SK-N-SH treated with all-trans-retinoic acid at 6 μM for 48 hours (cell line): ENCODE measurements at regions not wholly inside any gene's neighbourhood (a gene's known extent, or its start where the extent isn't known, plus 50 kb on each side); places are given as distances from the start of the nearest gene placed in this dataset.

Experiments used
- ARNTL ChIP-seq: fragments of 450-650 bp; formaldehyde crosslinking; IDR thresholded peaks from 2 replicates; pipeline ENCODE4 v1.5.0; 2020; ENCODE audit warnings: low read depth, mild to moderate bottlenecking, moderate library complexity, borderline replicate concordance
- CREB5 ChIP-seq: fragments of 250-450 bp; sonication (Bioruptor Pico); IDR thresholded peaks from 2 replicates; pipeline ENCODE4 v1.5.1; 2020; ENCODE audit warnings: low read depth, mild to moderate bottlenecking, moderate library complexity
- GLIS3 ChIP-seq: fragments of 250-450 bp; sonication (Bioruptor Pico); IDR thresholded peaks from 2 replicates; pipeline ENCODE4 v1.5.0; 2020; ENCODE audit warnings: mild to moderate bottlenecking, moderate library complexity
- ISL1 ChIP-seq: fragments of 250-450 bp; sonication (Bioruptor Pico); IDR thresholded peaks from 2 replicates; pipeline ENCODE4 v2.1.2; 2022; ENCODE audit warnings: mild to moderate bottlenecking, moderate library complexity
- PPARA ChIP-seq: fragments of 250-450 bp; sonication (Bioruptor Pico); IDR thresholded peaks from 2 replicates; pipeline ENCODE4 v1.5.0; 2020; ENCODE audit warnings: mild to moderate bottlenecking, borderline replicate concordance
- RARB ChIP-seq: fragments of 250-450 bp; sonication (Bioruptor Pico); IDR thresholded peaks from 2 replicates; pipeline ENCODE4 v1.8.0; 2021; ENCODE audit warnings: mild to moderate bottlenecking, moderate library complexity
- SNAI2 ChIP-seq: fragments of 250-450 bp; sonication (Bioruptor Pico); IDR thresholded peaks from 2 replicates; pipeline ENCODE4 v1.5.0; 2020; ENCODE audit warnings: mild to moderate bottlenecking, moderate library complexity
- TOX ChIP-seq: fragments of 250-450 bp; sonication (Bioruptor Pico); IDR thresholded peaks from 2 replicates; pipeline ENCODE4 v1.8.0; 2021; ENCODE audit warnings: mild to moderate bottlenecking, moderate library complexity, borderline replicate concordance
- ZFP3 ChIP-seq: fragments of 250-450 bp; sonication (Bioruptor Pico); IDR thresholded peaks from 2 replicates; pipeline ENCODE4 v1.5.0; 2020; ENCODE audit warnings: mild to moderate bottlenecking, moderate library complexity
- ZFP30 ChIP-seq: fragments of 450-650 bp; formaldehyde crosslinking; IDR thresholded peaks from 2 replicates; pipeline ENCODE4 v1.5.0; 2022; ENCODE audit warnings: mild to moderate bottlenecking, moderate library complexity
- ZNF70 ChIP-seq: fragments of 450-650 bp; formaldehyde crosslinking; IDR thresholded peaks from 2 replicates; pipeline ENCODE4 v1.5.0; 2020; ENCODE audit warnings: mild to moderate bottlenecking, moderate library complexity
- TF ChIP-seq, protein P1 (sequence below): fragments of 250-450 bp; sonication (Bioruptor Pico); IDR thresholded peaks from 2 replicates; pipeline ENCODE4 v1.8.0; 2021; ENCODE audit warnings: low read depth, mild to moderate bottlenecking, moderate library complexity, borderline replicate concordance
- TF ChIP-seq, protein P2 (sequence below): fragments of 250-450 bp; sonication (Bioruptor Pico); IDR thresholded peaks from 2 replicates; pipeline ENCODE4 v1.5.1; 2021; ENCODE audit warnings: mild to moderate bottlenecking, moderate library complexity
- TF ChIP-seq, protein P3 (sequence below): fragments of 250-450 bp; sonication (Bioruptor Pico); IDR thresholded peaks from 2 replicates; pipeline ENCODE4 v1.8.0; 2020; ENCODE audit warnings: mild to moderate bottlenecking, moderate library complexity, borderline replicate concordance

DNA sequence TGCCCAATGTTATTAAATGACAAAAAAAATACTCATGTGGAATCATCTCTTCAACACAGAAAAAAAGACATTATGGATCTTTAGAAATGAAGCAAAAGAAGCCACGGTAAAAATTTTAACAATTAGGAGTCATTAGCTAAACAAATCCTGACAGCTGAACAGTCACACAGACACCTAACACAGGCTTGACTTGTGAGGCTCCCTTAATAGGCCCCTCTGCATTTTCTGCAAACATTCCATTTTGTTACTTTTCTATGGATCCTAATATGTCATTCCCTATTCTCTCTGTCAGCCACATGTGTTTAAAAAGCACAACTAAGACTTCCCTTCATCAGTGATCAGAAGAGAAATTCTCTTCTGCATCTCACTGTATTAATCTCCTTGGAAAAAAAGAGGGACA is 1331.5 kb downstream of the CDH8 start:
- TF ChIP-seq, protein P1, sequence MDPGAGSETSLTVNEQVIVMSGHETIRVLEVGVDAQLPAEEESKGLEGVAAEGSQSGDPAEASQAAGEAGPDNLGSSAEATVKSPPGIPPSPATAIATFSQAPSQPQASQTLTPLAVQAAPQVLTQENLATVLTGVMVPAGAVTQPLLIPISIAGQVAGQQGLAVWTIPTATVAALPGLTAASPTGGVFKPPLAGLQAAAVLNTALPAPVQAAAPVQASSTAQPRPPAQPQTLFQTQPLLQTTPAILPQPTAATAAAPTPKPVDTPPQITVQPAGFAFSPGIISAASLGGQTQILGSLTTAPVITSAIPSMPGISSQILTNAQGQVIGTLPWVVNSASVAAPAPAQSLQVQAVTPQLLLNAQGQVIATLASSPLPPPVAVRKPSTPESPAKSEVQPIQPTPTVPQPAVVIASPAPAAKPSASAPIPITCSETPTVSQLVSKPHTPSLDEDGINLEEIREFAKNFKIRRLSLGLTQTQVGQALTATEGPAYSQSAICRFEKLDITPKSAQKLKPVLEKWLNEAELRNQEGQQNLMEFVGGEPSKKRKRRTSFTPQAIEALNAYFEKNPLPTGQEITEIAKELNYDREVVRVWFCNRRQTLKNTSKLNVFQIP (CRISPR knock-in tag), result no peak
- TF ChIP-seq, protein P2, sequence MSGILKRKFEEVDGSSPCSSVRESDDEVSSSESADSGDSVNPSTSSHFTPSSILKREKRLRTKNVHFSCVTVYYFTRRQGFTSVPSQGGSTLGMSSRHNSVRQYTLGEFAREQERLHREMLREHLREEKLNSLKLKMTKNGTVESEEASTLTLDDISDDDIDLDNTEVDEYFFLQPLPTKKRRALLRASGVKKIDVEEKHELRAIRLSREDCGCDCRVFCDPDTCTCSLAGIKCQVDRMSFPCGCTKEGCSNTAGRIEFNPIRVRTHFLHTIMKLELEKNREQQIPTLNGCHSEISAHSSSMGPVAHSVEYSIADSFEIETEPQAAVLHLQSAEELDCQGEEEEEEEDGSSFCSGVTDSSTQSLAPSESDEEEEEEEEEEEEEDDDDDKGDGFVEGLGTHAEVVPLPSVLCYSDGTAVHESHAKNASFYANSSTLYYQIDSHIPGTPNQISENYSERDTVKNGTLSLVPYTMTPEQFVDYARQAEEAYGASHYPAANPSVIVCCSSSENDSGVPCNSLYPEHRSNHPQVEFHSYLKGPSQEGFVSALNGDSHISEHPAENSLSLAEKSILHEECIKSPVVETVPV (CRISPR knock-in tag), result no peak
- TF ChIP-seq ZFP30 (CRISPR knock-in tag) (no peak), ZFP3 (CRISPR knock-in tag) (no peak), RARB (no peak), CREB5 (CRISPR knock-in tag) (no peak), ZNF70 (no peak), ARNTL (CRISPR knock-in tag) (no peak), TOX (CRISPR knock-in tag) (no peak), GLIS3 (no peak), SNAI2 (CRISPR knock-in tag) (no peak), ISL1 (CRISPR knock-in tag) (no peak), PPARA (no peak)
- TF ChIP-seq, protein P3, sequence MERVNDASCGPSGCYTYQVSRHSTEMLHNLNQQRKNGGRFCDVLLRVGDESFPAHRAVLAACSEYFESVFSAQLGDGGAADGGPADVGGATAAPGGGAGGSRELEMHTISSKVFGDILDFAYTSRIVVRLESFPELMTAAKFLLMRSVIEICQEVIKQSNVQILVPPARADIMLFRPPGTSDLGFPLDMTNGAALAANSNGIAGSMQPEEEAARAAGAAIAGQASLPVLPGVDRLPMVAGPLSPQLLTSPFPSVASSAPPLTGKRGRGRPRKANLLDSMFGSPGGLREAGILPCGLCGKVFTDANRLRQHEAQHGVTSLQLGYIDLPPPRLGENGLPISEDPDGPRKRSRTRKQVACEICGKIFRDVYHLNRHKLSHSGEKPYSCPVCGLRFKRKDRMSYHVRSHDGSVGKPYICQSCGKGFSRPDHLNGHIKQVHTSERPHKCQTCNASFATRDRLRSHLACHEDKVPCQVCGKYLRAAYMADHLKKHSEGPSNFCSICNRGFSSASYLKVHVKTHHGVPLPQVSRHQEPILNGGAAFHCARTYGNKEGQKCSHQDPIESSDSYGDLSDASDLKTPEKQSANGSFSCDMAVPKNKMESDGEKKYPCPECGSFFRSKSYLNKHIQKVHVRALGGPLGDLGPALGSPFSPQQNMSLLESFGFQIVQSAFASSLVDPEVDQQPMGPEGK, result no peak
